NT2/D1 (cell line): ENCODE measurements at regions not wholly inside any gene's neighbourhood (a gene's known extent, or its start where the extent isn't known, plus 50 kb on each side); places are given as distances from the start of the nearest gene placed in this dataset.
"Not testable (repeated sequence)": the region's sequence is repeated elsewhere in the genome, so short reads cannot be mapped to it uniquely, and the experiment has no call there.

Source experiments
- DNase-seq: peaks from one replicate; pipeline ENCODE4 v3.0.0-alpha.2; 2011; ENCODE audit warnings: low read depth, low spot score
- H3K27me3 ChIP-seq: 2 replicates; pipeline ENCODE4 v1.6.0; 2011; ENCODE audit warnings: mild to moderate bottlenecking; ENCODE audit not compliant: insufficient read length, insufficient read depth
- H3K36me3 ChIP-seq: 2 replicates; pipeline ENCODE4 v1.6.1; 2011; ENCODE audit warnings: mild to moderate bottlenecking, low read length, mixed read lengths; ENCODE audit not compliant: insufficient read depth, insufficient read length
- H3K4me1 ChIP-seq: 2 replicates; pipeline ENCODE4 v1.5.1; 2011; ENCODE audit not compliant: insufficient read depth, insufficient read length
- H3K4me3 ChIP-seq: 2 replicates; pipeline ENCODE4 v1.5.1; 2011; ENCODE audit warnings: low read depth; ENCODE audit not compliant: insufficient read length
- H3K9ac ChIP-seq: 2 replicates; pipeline ENCODE4 v1.6.0; 2011; ENCODE audit warnings: low read depth; ENCODE audit not compliant: insufficient read length
- H3K9me3 ChIP-seq: 2 replicates; pipeline ENCODE4 v1.5.1; 2011; ENCODE audit warnings: mild to moderate bottlenecking, low read length; ENCODE audit not compliant: insufficient read depth
- SUZ12 ChIP-seq: IDR thresholded peaks from 2 replicates; pipeline ENCODE4 v1.6.1; 2011; ENCODE audit not compliant: insufficient read length, insufficient read depth; ENCODE audit errors: extremely low read depth
- YY1 ChIP-seq: IDR thresholded peaks from 2 replicates; pipeline ENCODE4 v1.6.1; 2011; ENCODE audit not compliant: insufficient read length, insufficient read depth
- ZNF274 ChIP-seq: IDR thresholded peaks from 2 replicates; pipeline ENCODE4 v1.6.1; 2011; ENCODE audit warnings: mild to moderate bottlenecking, low read depth, low read length

DNA sequence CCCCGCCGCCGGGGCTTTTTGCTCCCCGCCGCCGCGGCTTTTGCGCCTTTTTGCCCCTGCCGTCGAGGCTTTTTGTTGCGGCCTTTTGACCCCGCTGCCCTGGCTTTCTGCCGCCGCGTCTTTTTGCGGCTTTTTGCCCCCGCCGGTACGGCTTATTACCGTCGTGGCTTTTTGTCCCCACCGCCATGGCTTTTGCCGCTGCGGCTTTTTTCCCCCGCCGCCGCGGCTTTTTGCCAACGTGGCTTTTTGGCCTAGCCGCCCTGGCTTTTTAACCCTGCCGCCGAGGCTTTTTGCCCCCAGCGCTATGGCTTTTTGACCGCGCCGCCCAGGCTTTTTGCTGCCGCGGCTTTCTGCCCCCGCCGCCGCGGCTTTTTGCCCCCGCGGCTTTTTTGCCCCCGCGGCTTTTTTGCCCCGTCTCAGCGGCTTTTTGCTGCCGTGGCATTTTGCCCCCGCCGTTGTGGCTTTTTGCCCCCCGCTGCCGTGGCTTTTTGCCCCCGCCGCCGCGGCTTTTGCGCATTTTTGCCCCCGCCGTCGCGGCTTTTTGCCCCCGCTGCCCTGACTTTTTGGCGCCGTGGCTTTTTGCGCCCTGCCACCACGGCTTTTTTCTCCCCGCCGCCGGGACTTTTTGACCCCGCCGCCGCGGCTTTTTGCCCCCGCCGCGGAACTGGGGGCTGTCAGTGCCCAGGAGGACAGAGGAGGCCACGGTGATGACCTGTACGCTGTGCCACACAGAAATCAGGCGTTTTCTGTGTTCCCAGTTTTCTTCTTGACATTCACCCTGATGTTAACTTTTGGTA lies 4828.5 kb upstream of the OR11H1 start:
- H3K9ac ChIP-seq, H3K4me1 ChIP-seq, H3K36me3 ChIP-seq, H3K4me3 ChIP-seq, DNase-seq, H3K9me3 ChIP-seq, H3K27me3 ChIP-seq: not testable (repeated sequence)

DNA sequence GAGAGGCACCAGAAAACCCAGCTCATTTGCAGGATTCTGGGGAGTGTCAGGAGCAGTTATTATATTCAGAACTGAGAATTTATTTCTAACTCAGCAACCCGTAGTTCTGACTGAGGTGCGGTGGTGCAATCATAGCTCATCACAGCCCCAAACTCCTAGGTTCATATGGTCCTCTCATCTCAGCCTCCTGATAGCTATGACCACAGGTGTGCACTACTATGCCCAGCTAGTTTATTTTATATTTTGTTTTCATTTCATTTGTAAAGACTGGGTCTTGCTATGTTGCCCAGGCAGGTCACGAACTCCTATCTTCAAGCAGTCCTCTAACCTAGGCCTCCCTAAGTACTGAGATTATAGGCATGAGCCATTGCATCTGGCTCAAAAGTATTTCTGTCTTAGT lies 4819.8 kb upstream of the OR11H1 start:
- H3K4me1 ChIP-seq, H3K9ac ChIP-seq, H3K36me3 ChIP-seq, H3K4me3 ChIP-seq, H3K9me3 ChIP-seq, DNase-seq, H3K27me3 ChIP-seq: not testable (repeated sequence)

DNA sequence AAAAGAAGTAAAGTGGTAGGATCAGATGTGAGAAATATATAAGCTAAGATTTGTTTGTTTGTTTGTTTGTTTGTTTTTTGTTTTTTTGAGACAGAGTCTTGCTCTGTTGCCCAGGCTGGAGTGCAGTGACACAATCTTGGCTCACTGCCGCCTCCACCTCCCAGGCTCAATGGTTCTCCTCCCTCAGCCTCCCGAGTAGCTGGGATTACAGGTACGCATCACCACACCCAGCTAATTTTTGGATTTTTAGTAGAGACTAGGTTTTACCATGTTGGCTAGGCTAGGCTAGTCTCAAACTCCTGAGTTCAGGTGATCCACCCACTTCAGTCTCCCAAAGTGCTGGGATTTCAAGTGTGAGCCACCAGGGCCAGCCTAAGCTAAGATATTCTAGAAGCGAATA lies 4817.1 kb upstream of the OR11H1 start:
- H3K36me3 ChIP-seq, H3K4me3 ChIP-seq, H3K4me1 ChIP-seq, H3K9me3 ChIP-seq, H3K9ac ChIP-seq, DNase-seq, H3K27me3 ChIP-seq: not testable (repeated sequence)

DNA sequence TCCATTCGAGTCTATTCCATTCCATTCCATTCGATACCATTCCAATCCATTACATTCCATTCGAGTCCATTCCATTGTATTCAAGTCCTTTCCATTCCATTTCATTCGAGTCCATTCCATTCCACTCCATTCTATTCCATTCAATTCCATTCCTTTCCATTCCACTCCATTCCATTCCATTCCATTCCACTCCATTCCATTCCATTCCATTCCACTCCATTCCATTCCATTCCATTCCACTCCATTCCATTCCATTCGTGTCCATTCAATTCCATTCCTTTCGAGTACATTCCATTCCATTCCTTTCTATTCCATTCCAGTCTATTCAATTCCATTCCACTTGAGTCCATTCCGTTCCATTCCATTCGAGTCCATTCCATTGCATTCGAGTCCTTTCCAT lies 4805.2 kb upstream of the OR11H1 start:
- H3K9ac ChIP-seq, H3K36me3 ChIP-seq, H3K4me3 ChIP-seq, H3K27me3 ChIP-seq, DNase-seq, H3K4me1 ChIP-seq: not testable (repeated sequence)
- H3K9me3 ChIP-seq = peaks cover 95% of the 10 kb centered on the region

DNA sequence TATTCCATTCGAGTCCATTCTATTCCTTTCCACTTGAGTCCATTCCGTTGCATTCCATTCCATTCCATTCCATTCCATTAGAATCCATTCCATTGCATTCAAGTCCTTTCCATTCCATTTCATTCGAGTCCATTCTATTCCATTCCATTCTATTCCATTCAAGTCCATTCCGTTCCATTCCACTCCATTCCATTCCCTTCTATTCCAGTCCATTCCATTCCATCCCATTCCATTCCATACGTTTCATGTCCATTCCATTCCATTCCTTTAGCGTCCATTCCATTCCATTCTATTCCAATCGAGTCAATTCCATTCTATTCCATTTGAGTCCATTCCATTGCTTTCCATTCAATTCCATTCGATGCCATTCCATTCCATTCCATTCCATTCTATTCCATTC lies 4804.0 kb upstream of the OR11H1 start:
- H3K27me3 ChIP-seq, DNase-seq, H3K9ac ChIP-seq, H3K36me3 ChIP-seq, H3K4me3 ChIP-seq, H3K4me1 ChIP-seq: not testable (repeated sequence)
- peaks cover 95% of the 10 kb centered on the region for H3K9me3 ChIP-seq

DNA sequence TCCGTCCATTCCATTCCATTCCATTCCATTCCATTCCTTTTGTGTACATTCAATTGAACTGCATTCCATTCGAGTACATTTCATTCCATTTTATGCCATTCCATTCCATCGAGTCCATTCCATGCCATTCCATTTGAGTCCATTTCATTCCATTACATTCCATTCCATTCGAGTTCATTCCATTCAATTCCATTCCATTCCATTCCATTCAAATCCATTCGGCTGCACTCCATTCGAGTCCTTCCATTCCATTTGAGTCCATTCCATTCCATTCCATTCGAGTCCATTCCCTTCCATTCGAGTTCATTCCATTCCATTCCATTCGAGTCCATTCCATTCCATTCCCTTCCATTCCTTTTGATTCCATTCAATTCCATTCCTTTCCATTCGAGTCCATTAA lies 4800.6 kb upstream of the OR11H1 start:
- no peaks in the 10 kb centered on the region for H3K27me3 ChIP-seq
- no peak for TF ChIP-seq ZNF274
- no peak for TF ChIP-seq SUZ12
- no peak for TF ChIP-seq YY1
- H3K9me3 ChIP-seq = peaks cover 81% of the 10 kb centered on the region
- H3K9ac ChIP-seq = no peak overlapping the region
- H3K4me1 ChIP-seq = no peaks in the 10 kb centered on the region
- no peak overlapping the region for H3K4me3 ChIP-seq
- no peaks in the 10 kb centered on the region for H3K36me3 ChIP-seq
- no peak for DNase-seq

DNA sequence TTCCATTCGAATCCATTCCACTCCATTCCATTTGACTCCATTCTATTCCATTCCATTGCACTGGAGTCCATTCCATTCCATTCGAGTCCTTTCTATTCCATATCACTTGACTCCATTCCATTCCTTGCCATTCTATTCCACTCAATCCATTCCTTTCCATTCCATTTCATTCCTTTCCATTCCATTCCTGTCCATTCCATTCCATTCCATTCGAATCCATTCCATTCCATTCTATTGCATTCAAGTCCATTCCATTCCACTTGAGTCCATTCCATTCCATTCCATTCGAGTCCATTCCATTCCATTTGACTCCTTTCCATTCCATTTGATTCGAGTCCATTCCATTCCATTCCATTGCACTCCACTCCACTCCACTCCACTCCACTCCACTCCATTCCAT lies 4798.0 kb upstream of the OR11H1 start:
- not testable (repeated sequence) for DNase-seq, H3K4me1 ChIP-seq, H3K27me3 ChIP-seq, H3K9ac ChIP-seq, H3K36me3 ChIP-seq, H3K4me3 ChIP-seq
- peaks cover 55% of the 10 kb centered on the region for H3K9me3 ChIP-seq

DNA sequence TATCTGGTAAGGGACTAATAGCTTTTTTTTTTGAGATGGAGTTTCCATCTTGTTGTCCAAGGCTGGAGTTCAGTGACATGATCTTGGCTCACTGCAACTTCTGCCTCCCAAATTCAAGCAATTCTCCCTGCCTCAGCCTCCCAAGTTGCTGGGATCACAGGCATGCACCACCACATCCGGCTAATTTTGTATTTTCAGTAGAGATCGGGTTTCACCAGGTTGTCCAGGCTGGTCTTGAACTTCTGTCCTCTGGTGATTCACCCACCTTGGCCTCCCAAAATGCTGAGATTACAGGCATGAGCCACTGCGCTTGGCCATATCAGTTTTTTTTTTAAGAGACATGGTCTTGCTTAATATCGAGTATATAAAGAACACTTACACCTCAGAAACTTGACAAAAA lies 4797.3 kb upstream of the OR11H1 start:
- not testable (repeated sequence) for H3K4me1 ChIP-seq, DNase-seq, H3K36me3 ChIP-seq, H3K4me3 ChIP-seq, H3K27me3 ChIP-seq, H3K9ac ChIP-seq
- H3K9me3 ChIP-seq = peaks cover 48% of the 10 kb centered on the region

DNA sequence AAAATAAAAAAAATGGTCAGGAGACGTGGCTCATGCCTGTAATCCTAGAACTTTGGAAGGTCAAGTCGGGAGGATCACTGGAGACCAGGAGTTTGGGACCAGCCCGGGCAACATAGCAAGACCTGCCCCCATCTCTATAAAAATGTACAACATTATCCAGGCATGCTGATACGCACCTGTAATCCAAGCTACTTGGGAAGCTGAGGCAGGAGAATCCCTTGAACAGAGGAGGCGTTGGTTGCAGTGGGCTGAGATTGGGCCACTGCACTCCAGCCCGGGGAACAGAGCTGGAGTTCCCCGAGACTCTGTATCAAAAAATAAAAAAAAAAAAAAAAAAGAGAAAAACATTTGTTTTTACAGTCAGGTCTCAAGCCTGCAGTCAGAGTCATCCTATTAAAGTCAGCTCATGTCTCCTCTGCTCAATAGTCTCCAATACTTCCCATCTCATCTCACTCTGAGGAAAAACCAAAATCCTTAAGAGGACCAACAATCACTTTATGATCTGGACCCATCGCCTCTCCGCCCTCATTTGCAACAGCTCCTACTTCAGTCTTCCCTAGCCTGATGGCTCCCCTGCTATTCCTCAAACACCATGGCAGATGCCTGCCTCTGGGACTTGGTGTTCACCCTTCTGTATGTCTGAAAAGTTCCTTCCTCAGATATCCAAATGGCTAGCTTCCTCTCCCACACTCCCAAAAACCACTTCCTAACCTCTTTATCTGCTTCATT lies 4796.6 kb upstream of the OR11H1 start:
- H3K9me3 ChIP-seq = peaks cover 44% of the 10 kb centered on the region
- not testable (repeated sequence) for H3K4me3 ChIP-seq, H3K27me3 ChIP-seq, DNase-seq, H3K4me1 ChIP-seq, H3K9ac ChIP-seq, H3K36me3 ChIP-seq

DNA sequence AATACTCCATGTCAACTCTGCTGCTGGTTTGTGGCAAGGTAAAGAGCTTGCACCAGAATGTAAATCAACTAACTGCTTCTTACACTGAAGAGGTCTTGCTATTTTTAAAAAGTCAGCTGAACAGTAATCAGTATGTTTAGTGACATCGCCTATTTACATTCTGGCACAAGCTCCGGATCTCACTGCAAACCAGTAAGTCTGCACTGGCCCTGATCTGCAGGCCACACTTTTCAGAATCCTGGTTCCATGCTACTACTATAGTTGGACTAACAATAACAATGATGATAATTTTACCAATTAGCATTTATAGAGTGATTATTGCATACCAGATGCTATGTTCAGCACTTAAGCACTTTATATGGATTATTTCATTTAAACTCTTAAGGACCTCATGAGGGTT lies 4792.9 kb upstream of the OR11H1 start:
- H3K9ac ChIP-seq, H3K9me3 ChIP-seq, H3K4me3 ChIP-seq, H3K4me1 ChIP-seq, H3K36me3 ChIP-seq, H3K27me3 ChIP-seq, DNase-seq: not testable (repeated sequence)

DNA sequence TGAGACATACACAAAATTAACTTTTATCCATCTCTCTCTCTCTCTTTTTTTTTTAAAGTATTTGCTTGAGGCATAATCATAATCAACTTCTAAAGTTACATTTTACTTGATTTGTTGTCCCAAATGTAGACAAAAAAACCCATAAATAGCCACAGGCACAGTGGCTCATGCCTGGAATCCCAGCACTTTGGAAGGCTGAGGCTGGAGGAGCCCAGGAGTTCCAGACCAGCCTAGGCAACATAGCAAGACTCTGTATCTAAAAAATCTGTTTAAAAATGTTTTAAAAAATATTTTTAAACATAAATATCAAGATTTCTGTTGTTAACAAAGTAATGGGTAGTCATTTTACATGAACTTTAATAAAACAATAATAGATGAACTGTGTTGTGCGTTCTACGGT lies 4791.1 kb upstream of the OR11H1 start:
- H3K9me3 ChIP-seq, H3K36me3 ChIP-seq, H3K27me3 ChIP-seq, H3K4me1 ChIP-seq, DNase-seq, H3K9ac ChIP-seq, H3K4me3 ChIP-seq: not testable (repeated sequence)
